Adrenal gland (tissue), 5 donors: ENCODE measurements at regions not wholly inside any gene's neighbourhood (a gene's known extent, or its start where the extent isn't known, plus 50 kb on each side); places are given as distances from the start of the nearest gene placed in this dataset.

Experiments
- POLR2A ChIP-seq, 2 donors: fragments of 450-650 bp; IDR thresholded peaks; one replicate each; pipeline ENCODE4 v1.6.1; 2017; ENCODE audit warnings: antibody characterized with exemption in 2 of 2, mild to moderate bottlenecking in 2 of 2, moderate library complexity in 1 of 2
- TF ChIP-seq, protein P1 (sequence below), 6 experiments: fragments of 450-650 bp in 4 of 6; fragments of 200-600 bp in 2 of 6; sonication (generic) in 1 of 6; IDR thresholded peaks; 1 replicate in 5 of 6; 2 replicates in 1 of 6; pipeline versions ENCODE4 v1.5.1 to v1.8.0; 2016 to 2021; ENCODE audit warnings: antibody characterized with exemption in 6 of 6, mild to moderate bottlenecking in 2 of 6, moderate library complexity in 1 of 6
- donor health status: DM: no; HTN: no; CAD: no.

DNA sequence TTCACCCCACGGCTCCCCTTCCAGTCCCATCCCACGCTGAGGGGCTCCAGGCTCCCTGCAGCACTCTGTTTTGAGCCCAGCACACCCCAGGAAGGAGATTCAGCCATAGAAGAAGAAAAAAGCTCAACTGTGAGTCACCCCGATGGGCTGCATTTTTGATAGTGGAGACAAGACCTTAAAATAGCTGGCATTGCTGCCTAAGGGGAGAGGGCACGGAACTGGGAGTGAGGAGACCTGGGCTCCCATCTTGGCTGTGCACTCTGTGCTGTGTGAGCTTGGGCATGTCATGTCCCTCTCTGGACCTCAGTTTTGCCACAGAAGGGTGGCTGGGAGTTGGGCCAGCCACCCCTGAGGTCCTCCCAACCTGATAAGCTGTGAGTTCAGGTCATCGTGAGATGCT, 57.2 kb upstream of the SMAD6 start:
- TF ChIP-seq, protein P1, sequence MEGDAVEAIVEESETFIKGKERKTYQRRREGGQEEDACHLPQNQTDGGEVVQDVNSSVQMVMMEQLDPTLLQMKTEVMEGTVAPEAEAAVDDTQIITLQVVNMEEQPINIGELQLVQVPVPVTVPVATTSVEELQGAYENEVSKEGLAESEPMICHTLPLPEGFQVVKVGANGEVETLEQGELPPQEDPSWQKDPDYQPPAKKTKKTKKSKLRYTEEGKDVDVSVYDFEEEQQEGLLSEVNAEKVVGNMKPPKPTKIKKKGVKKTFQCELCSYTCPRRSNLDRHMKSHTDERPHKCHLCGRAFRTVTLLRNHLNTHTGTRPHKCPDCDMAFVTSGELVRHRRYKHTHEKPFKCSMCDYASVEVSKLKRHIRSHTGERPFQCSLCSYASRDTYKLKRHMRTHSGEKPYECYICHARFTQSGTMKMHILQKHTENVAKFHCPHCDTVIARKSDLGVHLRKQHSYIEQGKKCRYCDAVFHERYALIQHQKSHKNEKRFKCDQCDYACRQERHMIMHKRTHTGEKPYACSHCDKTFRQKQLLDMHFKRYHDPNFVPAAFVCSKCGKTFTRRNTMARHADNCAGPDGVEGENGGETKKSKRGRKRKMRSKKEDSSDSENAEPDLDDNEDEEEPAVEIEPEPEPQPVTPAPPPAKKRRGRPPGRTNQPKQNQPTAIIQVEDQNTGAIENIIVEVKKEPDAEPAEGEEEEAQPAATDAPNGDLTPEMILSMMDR (IDR thresholded peaks at IDR 0.05) = no peak
- TF ChIP-seq POLR2A (IDR thresholded peaks at IDR 0.05) = no peak
